Body of pancreas (tissue), 4 donors: ENCODE measurements at regions not wholly inside any gene's neighbourhood (a gene's known extent, or its start where the extent isn't known, plus 50 kb on each side); places are given as distances from the start of the nearest gene placed in this dataset.

Experiments
- ATAC-seq: fragments of 150-250 bp; one replicate; pipeline ENCODE4 v1.9.1; 2016
- DNase-seq, 4 donors: peaks; one replicate each; pipeline ENCODE4 v3.0.0-alpha.2; 2019
- H3K27ac ChIP-seq, 4 donors: fragments of 200-600 bp; sonication (generic); 1 replicate in 3 of 4; 2 replicates in 1 of 4; pipeline versions ENCODE4 v1.5.1 to v1.6.1; 2016 to 2019; ENCODE audit warnings: mild to moderate bottlenecking in 1 of 4, mixed read lengths in 1 of 4, moderate library complexity in 1 of 4
- H3K27me3 ChIP-seq, 2 donors: fragments of 200-600 bp; sonication (generic); one replicate each; pipeline ENCODE4 v1.6.0; 2016; ENCODE audit warnings: mild to moderate bottlenecking in 1 of 2
- H3K36me3 ChIP-seq, 2 donors: fragments of 200-600 bp; sonication (generic); replicated peaks in 1 of 2; 2 replicates each; pipeline ENCODE4 v1.5.1; 2016; ENCODE audit warnings: low read depth in 2 of 2; ENCODE audit not compliant: insufficient read depth in 1 of 2
- H3K4me1 ChIP-seq: fragments of 200-600 bp; sonication (generic); one replicate; pipeline ENCODE4 v1.6.0; 2016
- H3K4me3 ChIP-seq, 2 donors: fragments of 200-600 bp; sonication (generic); 1 replicate in 1 of 2; 2 replicates in 1 of 2; pipeline ENCODE4 v1.5.1; 2016 to 2019
- H3K9me3 ChIP-seq, 3 donors: fragments of 200-600 bp; sonication (generic); 1 replicate in 2 of 3; 2 replicates in 1 of 3; pipeline ENCODE4 v1.5.1; 2016
- POLR2A ChIP-seq, 3 donors: fragments of 450-650 bp; IDR thresholded peaks; one replicate each; pipeline ENCODE4 v1.6.1; 2016; ENCODE audit warnings: antibody characterized with exemption in 3 of 3, mild to moderate bottlenecking in 2 of 3
- WGBS, 2 donors: methylation state at CpG; one replicate each; pipeline ENCODE4 v1.1.5; 2017; 5-methylcytosine and 5-hydroxymethylcytosine counted together
- intact Hi-C: fragments of 100-400 bp; cut with DNase I; formaldehyde crosslinking; loops from one replicate; pipeline ENCODE4 v1.15.1; 2023
- TF ChIP-seq, protein P1 (sequence below), 7 experiments: fragments of 450-650 bp in 4 of 7; fragments of 200-600 bp in 3 of 7; sonication (generic) in 3 of 7; IDR thresholded peaks; one replicate each; pipeline ENCODE4 v1.5.1; 2016 to 2019; ENCODE audit warnings: antibody characterized with exemption in 7 of 7

DNA sequence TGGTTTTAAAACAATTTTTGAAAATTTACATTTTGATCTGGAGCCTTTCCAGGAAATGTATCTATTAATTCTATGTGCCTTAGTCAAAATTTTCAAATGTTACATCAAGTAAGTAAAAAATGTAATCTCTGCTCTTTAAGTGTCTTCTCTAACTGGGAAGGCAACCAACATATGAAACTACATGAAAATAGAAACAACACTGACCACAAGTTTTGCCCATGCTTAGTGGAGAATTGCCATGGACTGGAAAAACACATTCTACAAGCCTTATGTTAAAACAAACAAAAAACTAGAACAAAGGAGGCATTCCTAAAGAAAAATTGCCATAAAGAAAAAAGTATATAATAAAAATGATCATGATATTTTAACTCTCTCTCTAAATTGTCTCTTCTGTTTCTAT, 75.9 kb upstream of the SPRED1 start:
- no peak overlapping the region for H3K27ac ChIP-seq
- H3K4me1 ChIP-seq: no peaks in the 10 kb centered on the region
- no peaks in the 10 kb centered on the region for H3K27me3 ChIP-seq
- no peak for ATAC-seq
- H3K36me3 ChIP-seq: no peaks in the 10 kb centered on the region
- TF ChIP-seq, protein P1, sequence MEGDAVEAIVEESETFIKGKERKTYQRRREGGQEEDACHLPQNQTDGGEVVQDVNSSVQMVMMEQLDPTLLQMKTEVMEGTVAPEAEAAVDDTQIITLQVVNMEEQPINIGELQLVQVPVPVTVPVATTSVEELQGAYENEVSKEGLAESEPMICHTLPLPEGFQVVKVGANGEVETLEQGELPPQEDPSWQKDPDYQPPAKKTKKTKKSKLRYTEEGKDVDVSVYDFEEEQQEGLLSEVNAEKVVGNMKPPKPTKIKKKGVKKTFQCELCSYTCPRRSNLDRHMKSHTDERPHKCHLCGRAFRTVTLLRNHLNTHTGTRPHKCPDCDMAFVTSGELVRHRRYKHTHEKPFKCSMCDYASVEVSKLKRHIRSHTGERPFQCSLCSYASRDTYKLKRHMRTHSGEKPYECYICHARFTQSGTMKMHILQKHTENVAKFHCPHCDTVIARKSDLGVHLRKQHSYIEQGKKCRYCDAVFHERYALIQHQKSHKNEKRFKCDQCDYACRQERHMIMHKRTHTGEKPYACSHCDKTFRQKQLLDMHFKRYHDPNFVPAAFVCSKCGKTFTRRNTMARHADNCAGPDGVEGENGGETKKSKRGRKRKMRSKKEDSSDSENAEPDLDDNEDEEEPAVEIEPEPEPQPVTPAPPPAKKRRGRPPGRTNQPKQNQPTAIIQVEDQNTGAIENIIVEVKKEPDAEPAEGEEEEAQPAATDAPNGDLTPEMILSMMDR (IDR thresholded peaks at IDR 0.05): no peak
- TF ChIP-seq POLR2A (IDR thresholded peaks at IDR 0.05): no peak
- no peaks in the 10 kb centered on the region for H3K9me3 ChIP-seq
- no peak overlapping the region for H3K4me3 ChIP-seq
- intact Hi-C loops: no loop called here
- DNase-seq: no peak

DNA sequence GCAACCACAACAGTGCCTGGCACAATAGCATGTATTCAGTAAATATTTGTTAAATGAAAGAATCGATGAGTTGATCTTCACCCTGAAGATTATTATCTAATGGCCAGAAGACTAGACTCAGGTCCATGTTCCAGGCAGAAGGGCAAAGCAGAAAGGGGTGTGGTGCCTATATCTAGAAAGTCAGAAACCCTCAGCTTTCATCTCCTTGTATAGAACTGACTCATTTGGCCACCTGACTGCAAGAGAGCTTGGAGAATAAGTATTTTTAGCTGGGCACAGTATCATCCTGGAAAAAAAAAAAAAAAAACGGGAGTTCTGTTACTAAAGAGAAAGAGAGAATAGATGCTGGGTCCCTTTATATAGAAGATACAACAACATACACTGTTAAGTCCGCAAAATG, 69.7 kb upstream of the SPRED1 start:
- no peak overlapping the region for H3K4me3 ChIP-seq
- ATAC-seq: no peak

DNA sequence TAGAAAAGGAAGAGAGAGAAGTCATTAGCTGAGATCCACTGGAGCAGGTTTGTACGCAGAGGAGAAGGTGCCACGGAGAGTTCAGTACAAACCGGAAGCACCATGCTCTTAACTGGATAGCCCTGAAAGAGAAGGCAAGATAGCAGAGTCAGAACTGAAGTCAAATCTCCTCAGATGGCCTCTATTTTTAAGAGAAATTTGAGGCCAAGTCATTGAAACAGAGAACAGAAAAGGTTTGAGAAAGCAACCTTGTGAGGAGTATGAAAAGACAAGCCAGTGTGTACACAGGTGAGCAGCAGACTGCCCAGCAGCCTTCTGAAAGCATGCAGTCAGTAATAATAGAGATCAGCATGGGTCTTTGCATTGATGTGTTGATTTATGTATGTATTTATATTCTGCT, 66.1 kb upstream of the SPRED1 start:
- TF ChIP-seq, protein P1 (IDR thresholded peaks at IDR 0.05): no peak
- TF ChIP-seq POLR2A (IDR thresholded peaks at IDR 0.05): no peak
- H3K9me3 ChIP-seq: no peaks in the 10 kb centered on the region
- DNase-seq (no peak), ATAC-seq (no peak)
- H3K4me3 ChIP-seq: no peak overlapping the region
- H3K27ac ChIP-seq: no peak overlapping the region
- whole genome bisulfite sequencing, 2 donors: 58 to 59% methylated on average over 3 of the region's 3 CpGs
- no peaks in the 10 kb centered on the region for H3K36me3 ChIP-seq
- no peaks in the 10 kb centered on the region for H3K4me1 ChIP-seq
- intact Hi-C loops: no loop called here
- H3K27me3 ChIP-seq: no peaks in the 10 kb centered on the region

More for the DNA sequence above, 69.7 kb upstream of the SPRED1 start:
- Histone ChIP-seq H3K4me1 (no peaks in the 10 kb centered on the region), H3K27me3 (no peaks in the 10 kb centered on the region), H3K36me3 (no peaks in the 10 kb centered on the region), H3K27ac (no peak overlapping the region), H3K9me3 (no peaks in the 10 kb centered on the region)
- intact Hi-C loops: no loop called here
- TF ChIP-seq POLR2A (IDR thresholded peaks at IDR 0.05): no peak
- TF ChIP-seq, protein P1 (IDR thresholded peaks at IDR 0.05): no peak
- 50 to 58% methylated on average over 3 of the region's 3 CpGs for WGBS, 2 donors
- DNase-seq: no peak

DNA sequence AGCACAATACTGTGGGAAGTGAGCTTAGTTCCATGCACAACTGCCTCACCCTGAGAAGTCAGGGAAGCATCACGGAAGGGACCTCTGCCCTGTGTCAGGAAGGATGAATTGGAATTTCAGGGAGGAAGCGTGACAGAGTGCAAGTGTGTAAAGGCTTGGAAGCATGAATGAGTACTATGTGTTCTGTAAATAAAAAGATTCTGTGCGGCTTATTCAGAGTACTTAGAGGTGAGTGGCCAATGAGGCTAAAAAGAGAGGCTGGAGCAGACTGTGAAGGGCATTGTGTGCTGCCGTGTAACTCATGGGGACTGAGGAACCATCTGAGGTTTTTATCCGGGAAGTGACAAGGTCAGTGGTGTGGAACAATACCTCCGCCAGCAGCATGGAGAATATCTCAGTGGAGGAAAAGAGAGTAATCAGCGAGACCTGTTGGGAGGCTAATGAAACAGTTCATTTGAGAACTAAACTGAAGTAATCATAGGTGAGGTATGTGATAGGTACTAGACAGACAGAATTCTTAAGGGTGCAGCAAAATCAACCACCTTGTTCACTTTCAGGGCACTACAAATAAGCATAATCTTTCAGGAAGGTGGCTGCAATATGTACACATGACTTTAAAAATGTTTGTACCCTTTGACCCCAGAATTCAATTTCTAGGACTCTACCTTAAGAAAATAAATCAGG, 64.9 kb upstream of the SPRED1 start:
- Histone ChIP-seq H3K36me3 (no peaks in the 10 kb centered on the region), H3K27me3 (no peaks in the 10 kb centered on the region), H3K4me3 (no peak overlapping the region), H3K4me1 (no peaks in the 10 kb centered on the region), H3K9me3 (no peaks in the 10 kb centered on the region), H3K27ac (no peak overlapping the region)
- no peak for ATAC-seq
- TF ChIP-seq, protein P1 (IDR thresholded peaks at IDR 0.05): no peak
- no peak for TF ChIP-seq POLR2A (IDR thresholded peaks at IDR 0.05)
- 51 to 59% methylated on average over 7 of the region's 7 CpGs for WGBS, 2 donors
- no peak for DNase-seq
- intact Hi-C loops: no loop called here

DNA sequence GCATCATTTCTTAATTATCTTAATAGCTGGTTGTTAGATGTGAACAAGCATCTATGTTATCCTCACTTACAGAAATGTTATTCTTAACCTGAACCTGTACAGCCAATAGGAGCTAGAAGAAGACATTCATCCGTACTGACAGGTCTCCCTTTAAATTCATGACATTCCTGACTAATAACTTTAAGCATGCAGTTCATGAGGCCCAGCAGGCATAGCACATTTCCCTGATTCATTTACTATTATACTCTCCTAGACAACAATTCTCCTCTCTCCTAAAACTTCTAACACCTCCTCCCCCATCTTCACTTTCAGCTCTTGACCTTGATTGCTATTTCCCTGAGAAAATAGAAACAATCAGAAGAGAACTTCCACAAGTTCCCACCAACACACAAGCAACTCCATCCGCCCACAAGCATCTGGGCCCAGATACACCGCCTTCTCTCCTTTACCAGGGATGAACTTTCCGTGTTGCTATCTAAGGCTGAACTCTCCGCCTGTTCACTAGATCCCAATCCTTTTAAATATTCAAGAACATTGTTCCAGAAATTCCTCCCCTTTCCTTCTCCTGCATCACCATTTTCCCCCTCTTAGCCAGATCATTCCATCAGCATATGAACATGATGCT, 62.9 kb upstream of the SPRED1 start:
- Histone ChIP-seq H3K4me3 (no peak overlapping the region), H3K36me3 (no peaks in the 10 kb centered on the region), H3K27me3 (no peaks in the 10 kb centered on the region), H3K9me3 (no peaks in the 10 kb centered on the region), H3K27ac (no peak overlapping the region), H3K4me1 (no peaks in the 10 kb centered on the region)
- 69 to 70% methylated on average over 5 of the region's 5 CpGs for WGBS, 2 donors
- DNase-seq: no peak
- TF ChIP-seq, protein P1 (IDR thresholded peaks at IDR 0.05): no peak
- no peak for TF ChIP-seq POLR2A (IDR thresholded peaks at IDR 0.05)
- ATAC-seq: no peak
- intact Hi-C loops: no loop called here
